SIG-M5 treated with dmso at 0.1 percent for 504 hours (cell line): ENCODE measurements at regions not wholly inside any gene's neighbourhood (a gene's known extent, or its start where the extent isn't known, plus 50 kb on each side); places are given as distances from the start of the nearest gene placed in this dataset.

Experiments
- DNase-seq: peaks from one replicate; lab custom pipeline; 2025; ENCODE audit not compliant: unreplicated experiment; lab: John Stamatoyannopoulos, UW

DNA sequence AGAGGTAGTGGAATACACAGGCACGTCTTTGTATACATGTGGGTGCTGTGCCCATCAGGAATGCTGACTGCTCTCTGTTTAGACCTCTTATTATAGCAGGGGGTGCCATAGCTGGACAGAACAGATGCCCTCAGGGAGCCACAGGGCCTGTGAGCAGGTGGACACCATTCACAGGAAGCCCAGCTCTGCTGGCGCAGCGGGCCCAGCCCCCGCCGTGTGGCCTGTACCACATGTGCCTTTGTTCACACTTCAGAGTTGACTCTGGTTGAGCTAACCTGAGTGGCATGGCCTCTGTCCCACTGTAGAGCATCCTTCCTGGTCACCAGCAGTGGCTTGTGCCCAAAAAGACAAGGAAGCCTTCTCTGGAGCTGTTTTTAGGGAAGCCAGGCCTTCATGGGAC, 730.9 kb upstream of the ID2 start:
- DNase-seq = no peak

DNA sequence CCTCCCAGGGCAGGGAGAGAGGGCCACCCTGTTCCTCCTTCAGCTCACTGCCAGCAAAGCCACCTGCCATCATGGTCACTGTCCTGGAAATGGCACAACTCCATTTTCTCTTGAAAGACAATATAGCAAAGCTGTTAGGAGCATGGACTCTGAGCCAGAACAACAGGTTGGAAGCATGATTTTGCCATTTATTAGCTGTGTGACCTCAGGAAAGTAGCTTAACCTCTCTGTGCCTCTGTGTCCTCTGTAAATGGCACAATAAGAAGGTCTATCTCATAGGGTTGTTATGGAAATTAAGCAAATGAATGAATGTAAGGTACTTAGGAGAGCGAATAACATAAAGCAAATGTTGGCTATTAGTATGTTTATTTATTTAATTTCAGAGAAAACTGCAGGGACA, 730.4 kb upstream of the ID2 start:
- no peak for DNase-seq

DNA sequence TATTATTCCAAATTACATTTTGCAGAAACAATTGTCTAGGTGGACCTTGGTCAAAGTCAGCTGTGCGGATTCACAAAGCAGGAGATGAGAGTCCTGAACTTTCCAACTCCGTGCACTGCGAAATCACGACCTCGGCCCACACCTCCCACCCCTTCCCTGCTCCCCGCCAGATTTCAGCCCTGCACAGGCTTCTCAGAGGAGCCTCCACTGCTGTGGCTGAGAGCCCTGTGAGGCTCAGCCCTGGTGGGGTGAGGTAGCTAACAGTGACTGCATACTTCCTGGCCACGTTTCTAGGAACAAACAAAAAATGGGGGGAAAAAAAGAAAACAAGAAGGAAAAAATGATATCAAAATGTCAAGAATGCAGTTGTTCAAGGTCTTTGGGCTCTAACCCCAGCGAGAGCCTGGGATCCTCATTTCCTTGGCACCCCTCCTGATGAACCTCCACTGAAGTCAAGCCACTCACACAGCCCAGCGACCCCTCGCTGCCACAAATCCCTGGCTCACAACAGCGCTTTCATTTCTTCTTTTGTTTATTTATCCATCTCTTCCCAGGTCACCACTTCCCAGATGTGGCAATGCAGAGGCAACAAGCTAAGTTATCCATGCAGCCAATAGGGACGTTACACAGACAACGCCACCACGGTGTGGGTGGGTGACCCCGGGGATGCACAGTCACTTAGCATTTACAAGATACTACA, 729.7 kb upstream of the ID2 start:
- DNase-seq = no peak

DNA sequence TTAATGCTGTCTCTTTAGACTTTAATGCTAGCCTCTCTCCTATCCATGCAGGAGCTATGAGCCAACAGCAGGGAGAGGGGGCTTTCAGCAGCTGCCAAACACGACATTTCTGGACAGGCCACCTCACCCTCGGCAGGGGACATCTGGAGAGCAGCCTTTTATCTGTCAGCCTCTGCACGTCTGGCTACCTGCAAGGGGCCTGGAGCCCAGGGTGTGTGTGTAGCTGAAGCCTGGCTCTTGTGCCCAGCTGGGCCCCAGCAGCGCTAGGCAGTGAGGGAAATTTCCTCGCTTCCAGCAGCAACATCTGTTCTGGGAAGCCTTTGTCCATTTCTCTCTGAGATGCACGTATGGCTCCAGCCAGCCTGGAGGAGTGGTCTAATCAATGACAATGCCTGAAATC, 728.7 kb upstream of the ID2 start:
- DNase-seq = no peak

DNA sequence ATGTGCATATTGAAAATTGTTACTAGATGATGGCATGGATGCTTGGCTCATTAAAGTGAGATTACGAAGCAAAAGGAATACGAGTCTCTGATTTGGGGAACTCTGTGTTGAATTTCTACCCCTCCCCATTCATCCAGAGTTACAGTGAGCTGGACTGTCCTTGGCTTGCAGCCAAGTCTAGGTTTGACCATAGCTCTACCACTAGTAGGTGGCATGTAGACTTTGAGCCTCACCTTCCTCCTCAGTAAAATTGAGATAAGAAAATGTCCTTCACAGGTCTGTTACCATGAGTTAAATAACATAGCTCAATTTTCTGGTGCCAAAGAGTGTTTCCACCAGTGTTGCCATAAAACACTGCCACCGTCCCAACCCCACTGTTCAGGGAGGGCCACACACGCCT, 727.6 kb upstream of the ID2 start:
- no peak for DNase-seq

DNA sequence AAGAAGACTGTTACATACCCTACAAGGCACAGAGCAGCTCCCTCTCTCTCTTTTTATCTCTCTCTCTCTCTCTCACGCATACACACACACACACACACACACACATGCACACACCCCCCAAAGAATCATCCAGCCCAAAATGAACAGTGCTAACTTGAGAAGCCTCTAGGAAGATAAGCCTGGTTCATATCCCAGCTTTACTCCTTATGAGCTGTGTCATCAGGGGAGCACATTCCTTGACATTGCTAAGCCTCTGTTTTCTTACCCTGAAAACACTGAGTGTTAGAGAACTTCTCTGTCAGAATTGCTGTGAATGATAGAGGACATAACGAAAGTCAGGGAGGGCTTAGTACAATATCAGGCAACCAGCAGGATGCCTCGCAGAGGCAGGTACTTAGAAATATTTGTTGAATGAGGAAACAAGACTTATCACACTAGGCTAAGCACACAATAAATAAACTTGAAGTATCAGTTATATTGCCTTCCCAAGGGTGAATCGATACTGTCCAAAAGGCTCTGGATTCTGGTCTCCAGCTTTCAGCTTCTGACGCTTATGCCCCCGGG, 725.6 kb upstream of the ID2 start:
- no peak for DNase-seq

DNA sequence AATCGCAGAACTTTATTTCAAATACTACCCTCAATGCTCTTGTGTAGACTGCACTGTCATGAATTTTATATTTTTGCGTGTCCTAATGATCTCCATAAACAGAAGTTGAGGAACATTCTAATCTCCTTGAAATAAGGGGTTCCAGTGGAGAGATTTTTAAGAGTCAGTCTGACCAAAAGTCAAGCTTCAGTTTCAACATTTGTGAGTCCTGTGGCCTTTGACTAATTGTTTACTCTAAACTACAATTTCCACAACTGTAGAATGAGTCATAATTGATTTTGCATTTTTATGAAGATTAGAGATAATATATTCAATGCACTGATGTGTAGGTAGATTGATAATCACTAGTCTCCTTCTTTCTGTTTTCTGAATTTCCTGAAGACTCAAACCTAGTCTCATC, 720.3 kb upstream of the ID2 start:
- no peak for DNase-seq

DNA sequence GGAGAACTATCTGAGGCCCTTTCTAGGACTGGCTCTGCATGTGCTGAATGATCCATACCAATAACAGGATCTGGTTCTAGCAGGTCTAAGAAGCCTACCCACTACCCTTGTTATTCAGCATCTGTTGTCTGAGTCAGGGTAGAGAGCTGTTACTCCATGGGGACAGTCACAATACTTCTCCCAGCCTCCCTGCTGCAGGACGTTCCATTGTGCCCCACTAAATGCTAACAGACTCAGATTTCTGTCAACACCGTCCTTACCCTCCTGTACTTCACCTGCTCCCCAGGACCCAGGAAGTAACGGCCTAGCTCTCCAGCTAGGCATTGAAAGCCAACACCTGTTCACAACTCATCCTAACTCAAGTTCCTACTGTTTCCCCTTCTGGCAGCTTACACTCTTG, 719.7 kb upstream of the ID2 start:
- DNase-seq = no peak

DNA sequence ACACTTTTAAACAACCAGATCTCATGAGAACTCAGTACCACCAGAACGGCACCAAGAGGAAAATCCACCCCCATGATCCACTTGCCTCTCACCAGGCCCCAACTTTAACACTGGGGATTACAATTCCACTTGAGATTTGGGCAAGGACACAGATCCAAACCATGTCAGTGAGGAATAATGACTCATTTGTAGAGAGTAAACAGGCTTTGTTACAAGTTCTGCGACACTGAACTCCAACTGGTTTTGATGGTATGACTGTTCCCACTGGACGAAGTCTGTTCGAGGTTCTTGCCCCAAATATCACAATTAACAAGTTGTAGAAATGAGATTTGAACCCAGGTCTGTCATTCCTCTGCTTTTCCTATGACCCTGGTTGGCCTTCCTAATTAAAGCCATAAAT, 718.1 kb upstream of the ID2 start:
- no peak for DNase-seq

DNA sequence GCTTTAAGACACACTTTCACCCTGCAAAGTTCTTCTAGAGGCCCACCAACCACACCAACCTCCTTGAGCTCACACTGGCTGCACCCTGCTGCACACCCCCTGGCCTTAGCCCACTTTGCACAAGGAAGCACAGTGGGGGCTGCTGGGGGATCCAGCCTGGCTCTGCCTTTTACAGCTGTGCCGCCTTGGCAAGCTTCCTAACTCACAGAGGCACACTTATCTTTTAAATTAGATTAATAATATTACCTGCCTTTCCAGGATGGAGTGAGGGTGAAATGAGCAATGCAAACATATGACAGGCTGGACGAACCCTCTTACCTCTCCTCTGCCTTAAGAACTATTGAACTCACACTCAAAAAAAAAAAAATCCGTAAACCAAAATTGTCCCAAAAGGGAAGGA, 715.8 kb upstream of the ID2 start:
- no peak for DNase-seq

DNA sequence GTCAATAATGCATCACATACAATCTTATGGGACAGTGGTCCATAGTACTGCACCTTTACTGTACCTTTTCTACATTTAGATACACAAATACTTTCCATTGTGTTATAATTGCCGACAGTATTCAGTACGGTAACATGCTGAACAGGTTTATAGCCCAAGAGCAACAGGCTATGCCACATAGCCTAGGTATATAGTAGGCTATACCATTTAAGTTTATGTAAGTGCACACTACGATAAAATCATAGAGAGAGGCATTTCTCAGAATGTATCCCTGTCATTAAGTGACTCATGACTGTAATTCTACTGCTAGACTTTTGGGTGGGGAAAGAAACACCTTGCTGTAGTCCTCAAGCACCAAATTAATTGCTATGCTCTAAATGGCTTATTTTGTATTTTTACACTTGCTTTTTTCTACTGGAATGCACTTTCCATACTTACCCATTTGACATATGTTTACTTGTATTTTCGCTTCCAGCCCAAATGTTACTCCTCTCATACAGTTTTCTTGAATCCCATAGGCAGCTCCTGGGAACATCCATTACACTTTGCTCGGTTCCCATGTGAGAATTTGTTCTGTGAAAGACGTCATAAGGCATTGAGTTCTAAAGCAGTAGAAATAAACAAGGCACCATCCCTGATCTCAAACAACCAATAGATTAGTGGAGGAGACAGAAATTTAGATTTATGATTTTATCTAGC, 714.0 kb upstream of the ID2 start:
- no peak for DNase-seq

DNA sequence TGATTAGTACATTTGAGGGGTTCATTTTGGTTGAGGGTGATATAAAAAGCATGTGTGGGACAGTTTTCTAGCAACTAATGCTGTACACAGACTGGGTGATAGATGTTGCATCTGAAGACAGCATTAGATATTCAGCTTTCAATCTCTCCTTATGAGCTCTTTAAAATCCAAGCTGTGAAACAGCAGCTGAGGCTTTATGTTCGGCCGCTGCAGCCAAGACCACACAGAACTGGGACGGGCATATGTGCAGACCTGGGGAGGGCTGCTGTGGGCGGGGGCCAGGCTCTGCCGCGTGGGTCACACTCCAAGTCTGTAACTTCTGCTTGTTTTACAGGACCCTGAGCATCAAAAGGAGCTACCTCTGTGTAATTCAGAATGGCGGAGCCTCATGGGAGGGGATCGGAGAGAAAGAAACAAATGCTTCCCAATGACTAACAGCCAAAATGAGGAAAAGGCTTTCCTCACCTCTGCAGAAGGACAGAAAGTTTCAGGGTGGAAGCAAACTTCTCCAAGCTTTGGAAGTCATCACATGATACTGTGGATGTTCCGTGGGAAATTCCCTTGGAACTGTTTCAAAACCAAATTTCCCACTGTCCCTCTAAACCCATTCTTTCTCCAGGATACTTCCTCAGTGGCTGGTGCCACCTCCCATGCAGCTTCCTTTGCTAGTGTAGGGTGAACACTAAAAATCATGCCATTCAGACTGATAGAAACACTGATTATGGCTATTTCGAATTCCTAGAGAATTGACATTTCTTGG, 711.9 kb upstream of the ID2 start:
- no peak for DNase-seq

DNA sequence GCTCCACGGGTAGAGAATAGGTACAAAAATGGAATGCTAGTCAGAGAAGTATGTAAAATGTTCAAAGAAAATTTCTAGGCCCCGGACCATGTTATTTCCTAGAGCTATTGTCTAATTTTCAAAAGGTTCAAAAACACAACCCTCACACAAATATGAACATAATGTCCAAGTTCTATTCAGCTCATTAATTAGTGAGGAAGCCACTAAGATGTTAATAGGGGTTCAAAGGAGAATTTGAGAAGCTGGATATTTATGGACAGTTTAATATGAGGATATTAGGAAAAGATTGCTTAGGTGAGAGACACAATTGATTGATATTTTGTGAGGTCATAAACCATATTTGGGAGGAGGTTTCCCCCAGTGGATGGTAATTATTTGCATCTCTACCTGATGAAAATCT, 710.6 kb upstream of the ID2 start:
- no peak for DNase-seq

DNA sequence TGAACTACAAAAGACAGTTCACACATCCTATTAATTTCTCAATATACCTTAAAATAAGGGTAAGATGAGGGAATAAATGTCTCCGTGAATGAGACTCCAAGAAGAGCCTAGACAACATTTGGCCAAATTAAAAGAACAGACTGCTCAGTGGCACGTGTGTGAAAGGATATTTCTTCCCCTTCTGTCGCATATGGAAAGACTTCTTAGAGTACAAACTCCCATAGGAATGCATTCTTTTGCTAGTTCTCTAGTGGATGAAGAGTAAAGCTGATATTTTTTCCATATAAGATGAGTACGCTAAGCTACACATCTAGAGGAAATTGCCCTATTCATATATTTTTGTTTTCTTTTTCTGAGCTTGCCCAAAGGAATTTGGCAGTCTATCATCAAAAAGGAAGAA, 710.0 kb upstream of the ID2 start:
- DNase-seq = no peak

DNA sequence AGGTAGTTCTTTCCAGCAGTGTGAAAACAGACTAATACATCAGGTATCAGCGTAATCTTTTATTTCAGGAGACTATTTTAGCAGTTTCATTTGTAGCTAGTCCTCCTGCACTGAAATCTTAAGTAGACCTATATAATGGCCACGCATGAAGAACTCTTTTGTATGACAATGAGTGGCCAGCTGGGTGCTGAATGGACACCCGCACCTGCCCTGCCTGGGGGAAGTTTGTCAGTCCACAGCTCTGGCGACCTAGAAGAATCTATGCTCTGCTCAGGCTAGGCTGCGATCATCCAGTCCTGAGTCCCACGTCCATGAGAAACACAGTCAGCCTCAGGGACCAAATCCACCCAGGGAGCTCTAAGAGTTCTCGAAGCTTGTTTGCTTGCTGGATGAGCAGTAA, 709.2 kb upstream of the ID2 start:
- DNase-seq = no peak

DNA sequence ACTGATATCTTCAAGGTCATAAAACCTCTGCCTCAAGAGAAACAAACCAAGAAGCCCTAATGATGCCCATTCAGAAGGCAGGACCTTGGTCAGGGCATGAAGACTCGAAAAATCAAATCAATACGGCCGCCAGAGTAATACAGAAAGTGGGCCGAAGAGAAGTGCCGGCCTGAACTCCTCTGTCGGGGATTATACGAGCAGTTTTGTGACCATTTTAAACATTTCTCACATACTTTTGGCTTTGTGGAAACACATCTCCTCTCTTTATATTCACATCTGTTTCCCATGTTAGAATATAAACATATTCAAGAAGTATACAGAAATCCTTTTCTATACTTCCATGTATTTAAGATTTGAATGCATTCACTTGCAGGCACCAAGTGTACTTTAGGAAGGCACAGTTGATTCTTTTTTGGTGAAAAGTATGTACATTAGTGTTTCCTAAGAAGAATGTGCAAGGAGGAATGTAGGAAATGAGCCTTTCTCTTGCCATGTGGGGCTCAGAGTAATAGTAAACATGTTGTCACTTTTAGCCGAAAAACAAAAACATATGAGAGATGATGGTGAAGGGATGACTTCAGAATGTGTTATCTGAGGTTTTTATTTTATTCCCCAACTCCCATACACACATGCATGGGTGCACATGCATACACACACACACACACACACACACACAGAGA, 707.9 kb upstream of the ID2 start:
- DNase-seq = no peak

DNA sequence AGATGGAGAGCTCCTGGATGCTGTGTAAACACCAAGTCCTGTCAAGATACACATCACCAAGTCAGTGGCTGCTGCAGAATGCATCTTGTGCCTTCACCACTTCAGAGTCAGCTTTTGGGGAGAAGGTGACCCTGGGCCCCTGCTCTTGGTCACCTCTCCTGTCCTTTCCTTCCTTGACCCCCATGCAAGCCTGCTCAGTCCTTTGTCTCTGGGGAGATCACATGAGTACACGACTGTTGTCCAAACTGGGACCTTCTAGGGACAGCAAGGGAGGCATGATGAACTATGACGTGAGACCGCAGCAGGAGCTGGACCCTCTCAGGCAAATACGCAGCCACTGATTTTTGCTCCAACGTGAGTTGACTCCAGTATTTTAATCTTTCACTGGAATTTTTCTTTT, 706.9 kb upstream of the ID2 start:
- DNase-seq = no peak

DNA sequence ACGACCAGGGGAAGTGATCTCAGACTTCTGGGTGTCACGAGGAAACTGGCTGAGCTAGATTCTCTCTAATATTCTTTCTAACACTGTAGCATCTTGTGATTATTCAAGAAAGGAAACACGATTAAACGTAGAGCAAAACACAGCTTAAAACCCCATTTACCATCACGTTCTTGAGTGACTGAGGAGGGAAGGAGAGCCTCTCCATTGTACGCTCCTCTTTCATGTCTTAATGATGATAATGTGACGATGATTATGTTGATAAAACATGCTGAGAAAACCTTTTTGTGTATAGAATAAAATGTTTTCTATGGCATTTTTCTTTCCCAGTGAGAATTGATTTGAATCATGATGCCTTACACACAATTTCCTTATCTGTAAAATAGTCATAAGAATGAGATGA, 705.6 kb upstream of the ID2 start:
- DNase-seq = no peak

DNA sequence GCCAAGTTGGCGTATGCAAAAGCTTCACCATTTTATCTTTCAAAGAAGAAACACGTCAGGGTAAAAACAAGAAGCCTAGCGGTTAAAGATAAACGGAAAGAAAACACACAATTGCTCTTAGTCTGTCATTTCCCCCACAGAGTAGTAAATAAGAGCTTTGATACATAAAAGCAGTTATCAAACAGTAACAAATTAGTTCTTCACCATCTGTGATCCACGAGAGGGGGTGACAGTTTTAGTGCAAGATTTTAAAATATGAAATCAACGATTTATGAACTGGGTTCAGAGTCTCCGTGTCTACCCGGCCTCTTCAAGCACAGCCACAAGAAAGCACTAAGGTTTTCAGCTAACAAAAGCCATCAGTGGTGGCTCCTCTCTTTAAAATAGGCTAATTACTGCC, 703.9 kb upstream of the ID2 start:
- DNase-seq = no peak

DNA sequence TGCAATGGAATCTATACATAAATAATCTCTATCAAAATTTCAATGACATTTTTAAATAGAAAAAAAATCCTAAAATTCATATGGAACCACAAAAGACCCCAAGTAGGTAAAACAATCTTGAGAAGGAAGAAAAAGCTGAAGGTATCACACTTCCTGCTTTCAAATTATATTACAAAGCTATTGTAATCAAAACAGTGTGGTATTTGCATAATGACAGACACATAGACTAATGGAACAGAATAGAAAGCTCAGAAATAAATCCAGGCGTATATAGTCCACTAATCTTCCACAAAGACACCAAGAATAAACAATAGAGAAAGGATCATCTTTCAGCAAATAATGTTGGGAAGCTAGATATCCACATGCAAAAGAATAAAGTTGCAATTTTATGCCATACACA, 699.8 kb upstream of the ID2 start:
- no peak for DNase-seq

DNA sequence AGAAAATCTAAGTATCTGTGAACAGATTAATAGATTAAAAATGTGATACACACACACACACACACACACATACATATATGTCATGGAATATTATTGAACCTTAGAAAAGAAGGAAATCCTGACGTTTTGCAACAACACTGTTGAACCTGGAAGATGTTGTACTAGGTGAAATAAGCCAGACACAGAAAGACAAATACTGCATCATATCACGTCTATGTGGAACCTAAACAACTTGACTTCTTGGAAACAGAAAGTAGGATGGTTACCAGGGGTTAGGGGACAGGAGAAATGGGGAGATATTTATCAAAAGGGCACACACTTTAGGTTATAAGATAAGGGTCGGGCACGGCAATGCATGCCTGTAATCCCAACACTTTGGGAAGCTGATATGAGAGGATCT, 698.4 kb upstream of the ID2 start:
- DNase-seq = no peak

DNA sequence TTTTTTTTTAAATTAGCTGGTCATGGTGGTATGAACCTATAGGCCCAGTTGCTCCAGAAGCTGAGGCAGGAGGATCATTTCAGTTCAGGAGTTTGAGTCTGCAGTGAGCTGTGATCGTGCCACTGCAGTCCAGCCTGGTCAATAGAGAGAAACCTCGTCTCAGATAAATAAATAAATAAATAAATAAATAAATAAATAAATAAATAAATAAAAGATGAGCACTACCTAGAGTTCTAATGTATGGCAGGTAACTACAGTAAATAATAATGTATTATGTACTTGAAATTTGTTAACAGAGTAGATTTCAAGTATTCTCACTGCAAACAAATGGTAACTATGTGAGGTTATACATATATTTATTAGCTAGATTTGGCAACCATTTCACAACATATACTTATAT, 697.9 kb upstream of the ID2 start:
- DNase-seq = no peak
